A549 (cell line): ENCODE measurements at regions not wholly inside any gene's neighbourhood (a gene's known extent, or its start where the extent isn't known, plus 50 kb on each side); places are given as distances from the start of the nearest gene placed in this dataset.

Experiments
- ATAC-seq, 2 experiments: fragments of 200-7000 bp in 1 of 2; fragments of >200 bp in 1 of 2; cut with Nextera tagmentation in 1 of 2; cut with Tn5 transposase in 1 of 2; 3 replicates each; pipeline versions ENCODE4 v1.8.0 to v1.9.1; 2018 to 2020; ENCODE audit warnings: mild to moderate bottlenecking in 1 of 2, moderate library complexity in 1 of 2
- CTCF ChIA-PET: fragments of 300-600 bp; sonication (Branson Sonifier 250); formaldehyde crosslinking; extraction: SDS; loops from one replicate; lab custom pipeline; 2021; ENCODE audit warnings: antibody characterized with exemption, inconsistent platforms; lab: Yijun Ruan, JAX
- POLR2A ChIA-PET: fragments of 350-600 bp; formaldehyde crosslinking; extraction: SDS; loops from one replicate; lab custom pipeline; 2021; ENCODE audit warnings: antibody characterized with exemption, inconsistent platforms; lab: Yijun Ruan, JAX
- DNase-seq, 2 experiments: peaks; one replicate each; pipeline versions ENCODE4 v3.0.0 to v3.0.0-alpha.2; 2011 to 2016; ENCODE audit warnings: low read depth in 1 of 2, low spot score in 1 of 2
- FAIRE-seq: peaks from 2 replicates; lab custom pipeline; 2011; peaks lifted over from hg19 to GRCh38; lab: Jason Lieb, UNC
- H3K27ac ChIP-seq, 2 experiments: fragments of >200 bp; sonication (Bioruptor Twin); formaldehyde crosslinking; 3 replicates each; pipeline ENCODE4 v1.5.1; 2016 to 2017
- H3K4me1 ChIP-seq: fragments of >200 bp; sonication (Bioruptor Twin); formaldehyde crosslinking; 3 replicates; pipeline ENCODE4 v1.6.1; 2016
- H3K4me2 ChIP-seq: fragments of >200 bp; sonication (Bioruptor Twin); formaldehyde crosslinking; 3 replicates; pipeline ENCODE4 v1.6.1; 2016
- H3K4me3 ChIP-seq: fragments of >200 bp; sonication (Bioruptor Twin); formaldehyde crosslinking; 3 replicates; pipeline ENCODE4 v1.5.1; 2016
- H3K9me3 ChIP-seq: fragments of >200 bp; sonication (Bioruptor Twin); formaldehyde crosslinking; 3 replicates; pipeline ENCODE4 v1.6.1; 2016
- BHLHE40 ChIP-seq: IDR thresholded peaks from 2 replicates; pipeline ENCODE4 v1.6.1; 2012; ENCODE audit warnings: low read depth, low read length, inconsistent platforms
- CBX2 ChIP-seq: fragments of 200-600 bp; sonication (generic); IDR thresholded peaks from 2 replicates; pipeline ENCODE4 v1.6.1; 2016; ENCODE audit warnings: low read depth, mild to moderate bottlenecking, borderline replicate concordance
- CHD2 ChIP-seq: fragments of 150-350 bp; IDR thresholded peaks from 2 replicates; pipeline ENCODE4 v1.6.1; 2014; ENCODE audit warnings: low read length; ENCODE audit not compliant: partially characterized antibody
- CHD4 ChIP-seq: fragments of 200-600 bp; sonication (generic); IDR thresholded peaks from 2 replicates; pipeline ENCODE4 v1.6.1; 2016; ENCODE audit warnings: antibody characterized with exemption, mild to moderate bottlenecking, borderline replicate concordance
- E2F6 ChIP-seq: IDR thresholded peaks from 2 replicates; pipeline ENCODE4 v1.6.1; 2012; ENCODE audit warnings: low read depth, borderline replicate concordance
- EHF ChIP-seq: fragments of 250-450 bp; sonication (Bioruptor Pico); IDR thresholded peaks from 2 replicates; pipeline ENCODE4 v1.5.0; 2020; ENCODE audit warnings: mild to moderate bottlenecking
- ESRRA ChIP-seq: fragments of 150-350 bp; IDR thresholded peaks from 2 replicates; pipeline ENCODE4 v1.6.1; 2014; ENCODE audit warnings: mild to moderate bottlenecking, low read length, borderline replicate concordance
- FOSB ChIP-seq: fragments of 250-450 bp; sonication (Bioruptor Pico); IDR thresholded peaks from 2 replicates; pipeline ENCODE4 v1.5.0; 2020; ENCODE audit warnings: mild to moderate bottlenecking, moderate library complexity
- HDAC2 ChIP-seq: fragments of 200-600 bp; sonication (generic); IDR thresholded peaks from 2 replicates; pipeline ENCODE4 v1.6.1; 2016
- HMGXB4 ChIP-seq: fragments of 250-450 bp; sonication (Bioruptor Pico); IDR thresholded peaks from 2 replicates; pipeline ENCODE4 v1.5.0; 2021; ENCODE audit warnings: mild to moderate bottlenecking, moderate library complexity, borderline replicate concordance
- HOXB5 ChIP-seq: fragments of 250-450 bp; sonication (Bioruptor Pico); IDR thresholded peaks from 2 replicates; pipeline ENCODE4 v1.5.0; 2020; ENCODE audit warnings: mild to moderate bottlenecking, moderate library complexity
- KDM5A ChIP-seq: fragments of 200-600 bp; sonication (generic); IDR thresholded peaks from 2 replicates; pipeline ENCODE4 v1.6.1; 2016; ENCODE audit warnings: antibody characterized with exemption, mild to moderate bottlenecking
- MAFK ChIP-seq: fragments of 450-650 bp; IDR thresholded peaks from 2 replicates; pipeline ENCODE4 v1.6.1; 2014; ENCODE audit not compliant: partially characterized antibody
- MYC ChIP-seq: IDR thresholded peaks from 2 replicates; pipeline ENCODE4 v1.6.1; 2012; ENCODE audit warnings: mild to moderate bottlenecking, inconsistent platforms, low read length, improper control_type of control experiment, borderline replicate concordance
- PHF8 ChIP-seq: fragments of 200-600 bp; sonication (generic); IDR thresholded peaks from 2 replicates; pipeline ENCODE4 v1.6.1; 2016; ENCODE audit warnings: low read depth, mild to moderate bottlenecking, antibody characterized with exemption, moderate library complexity, borderline replicate concordance
- REST ChIP-seq: fragments of 200-600 bp; sonication (generic); IDR thresholded peaks from 2 replicates; pipeline ENCODE4 v1.6.1; 2016; ENCODE audit warnings: antibody characterized with exemption, mild to moderate bottlenecking, moderate library complexity
- SREBF2 ChIP-seq: fragments of 450-650 bp; IDR thresholded peaks from 2 replicates; pipeline ENCODE4 v1.6.1; 2014; ENCODE audit warnings: mild to moderate bottlenecking, moderate library complexity
- ZC3H11A ChIP-seq: fragments of 450-650 bp; IDR thresholded peaks from 2 replicates; pipeline ENCODE4 v1.6.1; 2014; ENCODE audit warnings: antibody characterized with exemption, mild to moderate bottlenecking
- ZNF302 ChIP-seq: fragments of 250-450 bp; sonication (Bioruptor Pico); IDR thresholded peaks from 2 replicates; pipeline ENCODE4 v1.9.0; 2021; ENCODE audit warnings: inconsistent platforms, mild to moderate bottlenecking, moderate library complexity
- ZSCAN20 ChIP-seq: fragments of 250-450 bp; sonication (Bioruptor Pico); IDR thresholded peaks from 2 replicates; pipeline ENCODE4 v1.8.0; 2022; ENCODE audit warnings: mild to moderate bottlenecking, moderate library complexity
- WGBS: methylation state at CpG from one replicate; pipeline ENCODE4 v1.1.6; 2017; ENCODE audit errors: missing lambda C conversion rate; 5-methylcytosine and 5-hydroxymethylcytosine counted together

- no peak overlapping the region for H3K4me2 ChIP-seq
- CTCF ChIA-PET, result no interaction called here
Measured at GRCh38 chr13:59480396-59481259, 683.1 kb downstream of the DIAPH3 start.

GRCh38 chr13:59483501-59484145, 680.1 kb downstream of the DIAPH3 start:
- no peak overlapping the region for H3K27ac ChIP-seq
- CTCF ChIA-PET, result no interaction called here
- POLR2A ChIA-PET, result no interaction called here
- no peak for FAIRE-seq
- H3K9me3 ChIP-seq, result no peaks in the 10 kb centered on the region
- H3K4me2 ChIP-seq, result no peak overlapping the region
- no peak for DNase-seq
- TF ChIP-seq REST (no peak), HMGXB4 (CRISPR knock-in tag) (no peak), EHF (CRISPR knock-in tag) (no peak), ZNF302 (CRISPR knock-in tag) (no peak), SREBF2 (no peak), ZC3H11A (no peak), CHD2 (no peak), HOXB5 (no peak), HDAC2 (no peak), BHLHE40 (no peak), CHD4 (no peak), ESRRA (no peak), PHF8 (no peak), MAFK (no peak), FOSB (CRISPR knock-in tag) (no peak)
- WGBS, result 21% methylated on average over 5 of the region's 5 CpGs
- no peak overlapping the region for H3K4me3 ChIP-seq
- ATAC-seq, result no peak
- H3K4me1 ChIP-seq, result no peaks in the 10 kb centered on the region

More at GRCh38 chr13:59480396-59481259, 683.1 kb downstream of the DIAPH3 start:
- Histone ChIP-seq H3K27ac (no peak overlapping the region), H3K4me1 (no peaks in the 10 kb centered on the region), H3K9me3 (no peaks in the 10 kb centered on the region)
- DNase-seq, result no peak
- FAIRE-seq, result no peak
- POLR2A ChIA-PET, result no interaction called here
- TF ChIP-seq CHD2 (no peak), E2F6 (no peak), KDM5A (no peak), ZSCAN20 (no peak), MYC (no peak), CBX2 (no peak), HOXB5 (no peak)
- TF ChIP-seq, all 56 proteins: peak for 0
- ATAC-seq, result no peak
- 9% methylated on average over 7 of the region's 7 CpGs for WGBS
- H3K4me3 ChIP-seq, result no peak overlapping the region
